HG02938 (cell line): ENCODE measurements at regions not wholly inside any gene's neighbourhood (a gene's known extent, or its start where the extent isn't known, plus 50 kb on each side); places are given as distances from the start of the nearest gene placed in this dataset.
"Not testable (repeated sequence)": the region's sequence is repeated elsewhere in the genome, so short reads cannot be mapped to it uniquely, and the experiment has no call there.

Experiments used
- ATAC-seq: cut with Tn5 transposase; IDR thresholded peaks from one replicate; pipeline ENCODE4 v1.9.1; 2021; ENCODE audit warnings: mild to moderate bottlenecking, moderate library complexity; ENCODE audit not compliant: unreplicated experiment

GRCh38 chr5:34096033-34096432 lies 53.0 kb upstream of the C1QTNF3 start:
- not testable (repeated sequence) for ATAC-seq

- ATAC-seq = not testable (repeated sequence)
These were observed 56.9 kb upstream of the C1QTNF3 start for GRCh38 chr5:34099891-34100290.

- ATAC-seq = not testable (repeated sequence)
These were observed 58.6 kb upstream of the C1QTNF3 start for GRCh38 chr5:34101567-34101966.

GRCh38 chr5:34108897-34109296 lies 65.9 kb upstream of the C1QTNF3 start:
- not testable (repeated sequence) for ATAC-seq

GRCh38 chr5:34124280-34124679 lies 81.3 kb upstream of the C1QTNF3 start:
- not testable (repeated sequence) for ATAC-seq

GRCh38 chr5:34125354-34125753 lies 82.3 kb upstream of the C1QTNF3 start:
- ATAC-seq = peak; percentile 88

- not testable (repeated sequence) for ATAC-seq
These were observed 83.7 kb upstream of the C1QTNF3 start for GRCh38 chr5:34126741-34127140.

- not testable (repeated sequence) for ATAC-seq
These were observed 84.8 kb upstream of the C1QTNF3 start for GRCh38 chr5:34127818-34128217.

- not testable (repeated sequence) for ATAC-seq
These were observed 85.9 kb upstream of the C1QTNF3 start for GRCh38 chr5:34128890-34129289.

- not testable (repeated sequence) for ATAC-seq
These were observed 112.0 kb upstream of the C1QTNF3 start for GRCh38 chr5:34154988-34155387.

GRCh38 chr5:34156703-34157414 lies 113.8 kb upstream of the C1QTNF3 start:
- ATAC-seq = peak; percentile 51

- ATAC-seq = not testable (repeated sequence)
These were observed 117.9 kb upstream of the C1QTNF3 start for GRCh38 chr5:34160904-34161303.

GRCh38 chr5:34171398-34171797 lies 128.4 kb upstream of the C1QTNF3 start:
- ATAC-seq = not testable (repeated sequence)

- ATAC-seq = not testable (repeated sequence)
These were observed 136.6 kb upstream of the C1QTNF3 start for GRCh38 chr5:34179453-34180190.

- ATAC-seq = not testable (repeated sequence)
These were observed 137.2 kb upstream of the C1QTNF3 start for GRCh38 chr5:34180225-34180624.

- ATAC-seq = not testable (repeated sequence)
These were observed 138.1 kb upstream of the C1QTNF3 start for GRCh38 chr5:34180940-34181614.

GRCh38 chr5:34185005-34185404 lies 142.0 kb upstream of the C1QTNF3 start:
- not testable (repeated sequence) for ATAC-seq

GRCh38 chr5:34185572-34185971 lies 142.6 kb upstream of the C1QTNF3 start:
- ATAC-seq = not testable (repeated sequence)

- not testable (repeated sequence) for ATAC-seq
These were observed 143.1 kb upstream of the C1QTNF3 start for GRCh38 chr5:34186108-34186507.

- ATAC-seq = not testable (repeated sequence)
These were observed 143.9 kb upstream of the C1QTNF3 start for GRCh38 chr5:34186865-34187264.

GRCh38 chr5:34187441-34187840 lies 144.4 kb upstream of the C1QTNF3 start:
- not testable (repeated sequence) for ATAC-seq
